HG03196 (cell line): ENCODE measurements at regions not wholly inside any gene's neighbourhood (a gene's known extent, or its start where the extent isn't known, plus 50 kb on each side); places are given as distances from the start of the nearest gene placed in this dataset.

Experiments used
- ATAC-seq: cut with Tn5 transposase; IDR thresholded peaks from one replicate; pipeline ENCODE4 v1.9.1; 2021; ENCODE audit not compliant: unreplicated experiment

DNA sequence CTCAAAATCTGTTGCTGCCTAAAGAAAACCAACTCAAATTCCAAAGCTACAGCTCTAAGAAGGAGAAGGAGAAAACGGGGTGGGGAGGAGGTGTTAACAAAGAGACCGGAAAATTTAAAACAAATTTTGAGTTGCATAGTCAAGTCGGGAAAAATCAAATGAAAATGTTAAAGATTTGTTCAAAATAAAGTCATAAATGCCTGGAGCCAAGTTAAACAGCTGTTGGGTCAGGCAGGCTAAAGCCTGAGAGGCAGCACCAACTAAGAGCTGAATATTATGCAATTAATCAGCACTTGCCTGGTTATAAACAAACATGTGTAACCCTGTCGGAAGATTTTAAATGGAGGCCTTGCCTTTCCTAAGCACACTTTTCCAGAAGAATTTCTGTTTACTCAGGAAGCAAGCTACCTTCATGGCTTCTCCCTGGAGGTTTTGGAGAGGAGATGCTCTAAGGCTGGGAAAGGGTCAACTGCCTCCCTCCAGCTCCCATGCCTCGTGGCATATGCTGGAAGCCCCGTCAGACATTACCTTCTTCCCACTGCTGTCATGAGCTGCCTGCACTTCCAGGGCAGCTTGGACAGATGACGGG lies 270.5 kb downstream of the DMRT2 start:
- ATAC-seq = no peak

DNA sequence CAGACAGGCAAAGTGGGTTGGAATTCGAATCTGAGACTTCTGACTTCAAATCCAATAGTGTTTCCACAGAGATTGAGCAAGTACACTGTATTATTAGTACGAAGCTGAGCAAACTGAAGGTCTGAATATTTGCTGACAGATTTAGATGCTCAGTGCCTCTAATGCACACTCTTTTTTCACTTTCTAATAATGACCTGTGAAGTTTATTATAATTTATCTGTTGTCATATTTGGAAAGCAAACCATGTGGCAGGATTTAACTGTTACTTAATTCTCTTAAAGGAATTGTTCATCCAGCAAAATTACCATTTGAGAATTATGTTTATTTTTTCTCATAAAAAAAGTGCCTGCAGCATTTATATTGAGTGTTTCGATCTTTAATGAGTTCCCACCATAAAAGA lies 277.3 kb downstream of the DMRT2 start:
- no peak for ATAC-seq

DNA sequence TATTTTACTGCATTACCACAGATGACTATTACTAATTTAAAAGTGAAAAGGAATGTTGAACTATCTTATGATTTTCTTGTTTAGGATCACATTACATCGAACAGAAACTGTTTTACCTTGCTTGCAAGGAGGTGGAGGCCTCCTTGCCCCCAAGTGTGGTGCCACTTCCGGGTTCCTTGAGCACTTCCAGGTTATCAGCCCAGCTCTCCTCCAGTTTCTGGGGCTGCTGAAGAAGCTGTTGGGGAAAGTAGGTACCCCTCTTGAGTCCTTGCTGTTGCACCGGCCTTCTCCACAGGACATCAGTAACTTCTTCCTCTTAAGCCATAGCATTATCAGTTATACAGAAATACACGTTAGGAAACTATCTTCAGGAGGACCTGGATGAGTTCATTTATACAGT lies 278.2 kb downstream of the DMRT2 start:
- ATAC-seq = no peak

DNA sequence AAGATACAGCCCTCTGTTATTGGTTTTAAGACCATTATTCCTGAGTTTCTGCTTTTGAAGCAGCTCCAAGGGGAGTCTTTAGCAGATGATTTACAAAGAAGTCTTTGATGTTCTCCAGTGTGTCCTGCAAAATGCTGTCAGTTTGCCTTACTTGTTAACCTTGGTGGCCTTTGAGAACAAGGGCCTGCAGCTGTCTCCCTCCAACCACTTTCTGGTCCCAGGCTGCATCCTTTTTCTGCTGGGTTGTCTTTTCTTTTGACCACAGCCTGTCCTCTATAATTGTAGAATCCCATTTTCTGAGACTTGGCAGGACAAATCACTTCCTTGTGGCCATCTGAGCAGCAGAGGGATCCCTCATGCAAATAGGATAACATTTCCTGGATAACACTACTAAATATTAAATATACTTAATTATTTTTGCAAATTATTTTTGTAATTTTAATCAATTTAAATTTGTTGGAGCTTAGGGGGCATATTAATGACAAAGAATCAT lies 281.4 kb downstream of the DMRT2 start:
- no peak for ATAC-seq

DNA sequence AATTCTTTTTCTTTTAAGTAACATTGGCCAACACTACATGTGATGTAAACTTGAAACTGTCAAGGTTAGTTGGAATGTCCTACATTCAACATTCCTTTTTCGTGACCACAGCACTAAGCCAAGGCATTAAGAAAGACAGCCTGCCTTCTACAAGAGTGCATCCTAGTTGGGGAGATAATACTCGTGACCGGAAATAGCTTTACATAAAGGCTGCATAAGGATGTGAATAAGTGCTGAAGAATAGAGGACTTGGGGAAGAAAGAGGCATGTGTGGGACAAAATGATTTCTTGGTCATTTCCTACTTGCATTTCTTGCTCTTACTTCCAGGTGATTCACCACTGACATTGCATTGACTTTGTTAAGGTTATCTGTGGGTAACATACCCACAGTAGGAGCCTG lies 282.0 kb downstream of the DMRT2 start:
- no peak for ATAC-seq

DNA sequence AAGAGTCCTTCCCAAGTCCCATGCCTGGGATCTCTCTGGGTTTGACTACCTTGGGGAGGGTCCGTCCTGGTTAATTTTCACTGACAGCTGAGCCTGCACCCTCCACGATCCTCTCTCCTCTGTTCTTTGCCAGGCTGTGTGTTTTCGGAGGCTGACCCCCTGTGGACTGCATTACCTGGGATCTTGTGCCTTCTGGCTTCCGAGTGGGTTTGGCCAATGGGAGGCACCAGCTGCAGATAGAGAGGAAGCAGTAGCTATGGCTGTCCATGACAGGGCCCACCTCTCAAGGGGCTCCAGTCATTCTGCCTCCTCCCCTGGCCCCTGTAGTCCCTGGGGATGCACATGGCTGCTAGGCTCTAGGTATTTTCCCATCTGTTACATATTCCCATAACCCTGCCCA lies 285.0 kb downstream of the DMRT2 start:
- no peak for ATAC-seq

DNA sequence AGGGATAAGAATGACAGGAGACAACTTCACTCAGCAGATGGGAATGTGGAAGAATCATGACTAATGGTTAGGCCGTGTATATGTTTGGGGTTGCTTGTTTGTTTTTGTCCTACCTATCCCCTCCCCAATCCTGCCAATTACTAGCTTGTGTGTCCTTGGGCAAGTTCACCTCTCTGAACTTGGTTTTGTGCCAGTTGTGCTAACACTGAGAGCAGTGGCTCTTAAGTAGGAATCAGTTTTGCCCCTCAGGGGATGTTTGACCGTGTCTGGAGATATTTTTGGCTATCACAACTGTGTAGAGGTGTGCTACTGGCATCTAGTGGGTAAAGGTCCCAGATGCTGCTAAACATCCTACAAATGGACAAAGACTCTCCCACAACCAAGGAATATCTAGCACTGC lies 287.0 kb downstream of the DMRT2 start:
- no peak for ATAC-seq

DNA sequence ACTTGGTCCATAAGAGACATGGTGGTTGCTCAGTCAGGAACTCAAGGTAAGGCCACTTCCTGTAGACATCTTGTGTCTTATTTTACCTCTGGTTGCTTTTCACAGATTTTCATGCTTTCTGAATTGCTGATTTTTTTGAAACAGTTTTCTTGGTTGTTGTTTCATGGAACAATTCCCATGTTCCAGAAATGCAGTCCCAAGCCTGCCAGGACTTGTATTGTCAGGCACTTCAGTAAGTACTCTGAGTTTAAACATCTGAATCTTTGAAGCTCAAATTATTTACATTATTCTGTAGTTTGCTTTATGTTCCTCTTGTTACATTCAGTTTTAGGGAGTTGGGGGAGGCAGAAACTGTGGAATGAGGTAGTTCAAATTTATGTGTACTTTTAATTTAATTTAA lies 290.2 kb downstream of the DMRT2 start:
- no peak for ATAC-seq

DNA sequence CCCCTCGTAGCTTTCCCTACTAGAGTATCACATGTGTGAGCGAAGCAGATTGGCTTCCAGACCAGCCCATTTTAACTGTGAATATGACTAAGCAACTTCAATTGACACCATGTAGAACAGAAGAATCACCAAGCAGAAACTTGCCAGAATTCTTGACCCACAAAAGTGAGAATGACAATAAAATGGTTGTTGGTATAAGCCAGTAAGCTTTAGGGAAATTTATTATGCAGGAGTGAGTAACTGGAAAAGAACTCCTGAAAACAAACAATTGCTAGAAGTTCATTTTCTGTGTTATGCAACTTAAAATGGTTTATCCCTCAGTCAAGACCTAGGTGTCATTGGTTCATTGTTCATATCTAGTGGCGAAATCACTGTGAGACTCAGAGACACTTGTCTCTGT lies 303.1 kb downstream of the DMRT2 start:
- no peak for ATAC-seq

DNA sequence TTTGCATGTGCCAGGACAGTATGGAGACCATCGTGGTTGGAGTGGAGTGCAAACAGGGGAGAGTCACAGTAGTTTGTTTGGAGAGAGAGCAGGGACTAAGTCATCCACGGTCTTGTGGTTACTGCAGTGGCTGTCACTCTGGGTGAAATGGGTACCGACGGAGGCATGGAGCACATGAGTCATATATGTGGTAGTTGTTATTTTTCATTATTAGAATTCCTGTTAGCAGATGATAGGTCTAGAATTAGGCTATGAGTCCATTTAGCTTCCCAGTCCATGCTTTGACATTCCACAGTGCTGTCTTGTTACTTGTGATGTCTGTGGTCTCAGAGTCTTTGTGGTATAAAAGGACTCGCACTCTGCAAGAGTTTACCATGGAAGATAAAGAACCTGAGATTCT lies 303.9 kb downstream of the DMRT2 start:
- no peak for ATAC-seq

DNA sequence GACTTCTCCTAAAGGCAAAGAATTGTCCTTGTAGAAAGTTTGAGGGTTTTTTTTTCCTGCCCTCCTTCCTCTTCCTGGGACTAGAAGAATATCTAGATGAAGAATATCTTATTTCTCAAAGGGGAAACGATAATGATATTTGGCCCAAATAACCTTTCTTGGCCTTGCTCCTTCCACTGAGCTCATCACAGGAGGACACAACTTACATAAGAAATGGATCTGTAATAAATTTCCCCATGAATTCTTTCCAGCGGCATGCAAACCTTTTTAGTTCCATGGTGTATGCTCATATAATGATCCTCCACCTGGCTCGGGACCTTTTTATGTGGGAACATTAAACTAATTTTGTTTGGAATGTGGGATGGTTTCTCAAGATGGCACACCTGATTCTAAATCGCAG lies 304.4 kb downstream of the DMRT2 start:
- no peak for ATAC-seq

DNA sequence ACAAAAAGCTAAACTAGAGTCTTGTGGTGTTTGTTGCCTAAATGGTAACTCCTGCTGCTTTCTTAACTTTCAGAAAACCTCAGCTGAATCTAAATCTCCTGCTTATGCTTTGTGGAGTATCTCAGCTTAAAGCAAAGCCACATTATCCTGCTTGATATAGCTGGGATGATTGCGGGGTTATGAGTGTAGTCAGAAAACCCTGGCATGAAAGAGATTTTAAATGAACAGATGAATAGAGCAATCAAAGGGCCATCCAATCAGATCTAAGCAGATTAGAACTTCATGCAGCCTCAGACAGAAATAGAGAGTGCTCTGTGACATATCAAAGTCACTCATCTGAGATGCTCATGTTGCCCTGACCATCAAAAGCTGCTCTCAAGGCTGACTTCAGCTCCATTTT lies 305.5 kb downstream of the DMRT2 start:
- no peak for ATAC-seq

DNA sequence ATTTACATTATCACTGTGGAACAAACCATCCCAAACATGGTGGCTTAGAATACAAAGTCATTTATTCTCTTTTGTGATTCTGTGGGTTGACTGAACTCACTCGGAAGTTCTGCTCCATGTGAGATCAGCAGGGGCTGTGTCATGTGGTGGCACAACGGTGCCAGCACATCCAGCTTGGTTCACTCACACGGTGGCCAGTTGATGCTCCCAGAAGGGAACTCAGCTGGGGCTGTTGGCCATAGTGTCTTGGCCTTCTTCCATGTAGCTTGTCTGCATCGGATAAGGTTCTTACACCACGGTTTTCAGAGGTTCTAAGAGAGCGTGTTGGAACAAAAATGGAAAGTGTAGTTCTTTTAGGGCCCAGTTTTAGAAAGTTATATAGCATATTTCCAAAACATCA lies 312.7 kb downstream of the DMRT2 start:
- no peak for ATAC-seq

DNA sequence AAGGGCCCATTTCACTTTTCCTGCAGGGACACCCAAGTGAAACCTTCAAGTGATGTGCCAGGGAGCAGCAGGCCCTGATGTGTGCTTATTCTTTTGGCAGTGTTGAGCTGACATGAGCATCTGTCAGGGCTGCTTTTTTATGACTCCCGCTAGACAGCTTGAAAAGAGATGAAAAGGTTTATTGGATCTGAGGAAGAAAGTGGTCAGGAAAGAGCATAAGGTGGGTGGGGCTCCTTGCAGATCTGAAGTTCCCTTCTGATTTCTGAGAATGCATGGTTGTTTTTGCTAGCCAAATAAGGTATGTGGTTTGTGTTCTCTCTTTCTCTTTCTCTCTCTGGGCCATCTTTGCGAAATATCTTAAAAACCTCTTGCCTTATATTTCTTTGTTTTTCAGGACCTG lies 316.1 kb downstream of the DMRT2 start:
- no peak for ATAC-seq

DNA sequence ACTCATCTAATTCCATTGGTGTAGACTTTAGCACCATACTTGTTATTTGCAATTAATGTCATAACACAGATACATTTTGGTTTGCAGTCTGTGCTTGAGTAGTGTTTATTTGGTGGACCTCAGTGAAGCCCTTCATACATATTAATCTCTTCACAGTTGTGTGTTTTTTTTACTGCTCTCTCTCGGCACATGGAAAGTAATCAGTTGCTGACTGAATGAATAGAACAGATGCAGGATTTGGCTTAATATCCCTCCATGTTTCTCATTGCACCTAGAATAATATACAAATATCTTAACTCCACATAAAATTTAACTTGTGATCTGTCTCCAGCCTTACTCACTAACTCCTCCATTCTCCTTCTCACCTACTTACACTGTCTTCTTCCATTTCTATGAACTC lies 319.1 kb downstream of the DMRT2 start:
- ATAC-seq = no peak

DNA sequence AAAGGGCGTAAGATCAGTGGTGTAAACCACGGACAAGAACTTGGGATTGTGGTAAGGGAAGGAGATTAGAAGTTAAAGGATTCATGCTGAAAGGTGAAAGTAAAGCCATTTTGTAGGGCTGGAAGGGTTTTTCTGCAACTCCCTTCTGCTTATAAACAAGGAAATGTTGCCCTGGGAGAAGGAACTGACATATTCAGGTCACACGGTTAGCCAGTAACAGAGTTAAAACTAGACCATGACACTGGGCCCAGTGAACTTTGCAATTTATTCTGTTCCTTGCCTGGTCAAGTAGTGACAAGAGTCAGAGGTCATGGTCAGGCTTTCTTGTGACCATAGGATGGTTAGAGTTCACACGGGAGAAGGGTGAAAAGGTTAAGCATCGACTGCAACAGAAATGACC lies 323.3 kb downstream of the DMRT2 start:
- ATAC-seq = no peak

DNA sequence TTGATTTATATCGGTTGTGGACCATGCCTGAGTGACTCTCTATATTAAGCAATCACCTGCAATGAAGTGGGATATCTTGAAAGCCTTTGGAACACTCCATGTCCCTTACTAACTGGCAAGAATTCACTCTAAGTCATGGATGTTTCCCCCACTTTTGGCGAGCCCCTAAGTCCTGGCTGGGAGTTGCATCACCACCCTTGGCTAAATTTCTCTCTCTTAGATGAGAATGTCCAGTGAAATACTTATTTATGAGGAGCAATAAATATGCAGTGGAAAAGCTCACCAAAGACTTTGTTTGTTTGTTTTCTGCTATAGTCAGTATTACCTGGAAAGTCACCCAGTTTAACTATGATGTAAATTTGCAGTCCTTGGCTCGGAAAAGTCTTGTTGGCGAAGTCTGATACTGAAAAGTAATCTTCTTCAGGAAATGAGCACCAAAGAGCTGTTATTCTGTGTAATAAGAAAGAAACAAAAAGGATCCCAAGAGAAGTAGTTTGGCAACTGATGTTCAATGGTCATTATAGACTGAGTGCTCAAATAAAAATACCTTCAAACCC lies 333.8 kb downstream of the DMRT2 start:
- ATAC-seq = no peak

DNA sequence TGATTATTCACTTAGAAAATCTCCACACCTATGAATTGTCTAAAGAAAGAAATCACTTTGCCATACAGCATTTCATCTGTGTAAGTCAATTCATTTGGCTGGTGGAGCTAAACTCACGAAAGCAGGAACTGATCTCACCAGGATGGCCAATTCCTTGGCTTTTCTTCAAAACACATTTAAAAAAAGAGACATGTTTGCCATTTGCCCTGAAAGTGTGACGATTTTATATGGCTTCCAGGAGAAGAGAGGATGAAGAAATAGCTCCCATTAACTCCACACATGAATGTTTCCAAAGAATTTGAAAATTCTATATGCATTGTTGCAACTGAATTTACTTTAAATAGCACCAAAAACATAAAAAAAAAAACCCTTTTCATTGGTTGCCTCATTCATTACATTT lies 334.7 kb downstream of the DMRT2 start:
- no peak for ATAC-seq

DNA sequence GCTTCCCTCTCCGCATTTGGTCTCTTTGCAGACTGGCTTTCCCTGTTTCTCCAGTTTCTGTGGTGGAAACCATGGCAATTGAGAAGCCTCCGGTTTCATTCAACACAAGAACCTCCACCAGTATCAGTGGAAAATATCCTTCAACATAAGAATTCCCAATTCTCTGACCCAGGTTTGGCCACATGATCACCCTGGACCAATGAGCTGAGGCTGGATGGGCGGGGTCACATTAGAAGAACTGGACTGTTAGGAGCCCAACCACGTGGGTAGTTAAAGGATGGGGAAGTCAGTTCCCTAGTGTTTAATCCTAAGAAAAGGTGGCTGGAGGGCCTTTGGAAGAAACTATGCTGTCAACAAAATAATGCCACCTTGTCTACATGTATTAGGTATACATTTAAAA lies 336.3 kb downstream of the DMRT2 start:
- ATAC-seq = no peak

DNA sequence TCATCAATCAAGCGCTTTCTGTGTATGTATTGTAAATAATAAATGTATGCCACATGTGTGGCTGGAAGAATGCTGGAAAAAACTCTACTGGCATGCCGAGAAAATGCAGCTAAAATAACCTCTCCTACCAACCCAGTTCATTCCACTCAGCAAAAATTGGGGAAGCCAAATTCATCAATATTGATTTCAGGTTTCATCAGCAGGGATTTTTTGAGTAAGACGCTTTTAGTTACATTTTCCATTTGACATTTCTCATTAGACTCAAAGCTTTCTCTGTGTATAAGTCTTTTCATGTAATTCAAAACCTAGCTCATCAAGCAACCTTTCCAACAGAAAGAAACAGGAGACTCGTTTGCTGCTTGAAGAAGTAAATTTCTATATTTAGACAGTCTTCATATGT lies 338.1 kb downstream of the DMRT2 start:
- ATAC-seq = no peak

DNA sequence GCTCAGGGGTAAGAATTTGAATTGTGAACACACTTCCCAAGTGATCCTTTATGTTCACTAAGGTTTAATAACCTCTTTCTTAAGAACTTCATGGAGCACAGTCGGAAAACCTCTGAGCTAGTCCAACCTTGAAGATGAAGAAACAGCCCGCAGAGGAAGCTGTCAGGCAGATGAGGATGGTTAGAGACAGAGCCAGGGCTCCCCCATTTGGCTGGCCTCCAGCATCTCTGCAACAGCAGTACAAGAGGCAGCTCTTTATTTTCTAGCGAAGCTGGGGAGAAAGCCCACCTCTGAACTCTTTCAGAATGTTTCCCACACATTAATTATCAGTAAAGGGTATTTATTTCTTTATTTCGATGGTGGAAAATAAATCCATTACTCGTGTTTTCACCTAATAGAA lies 350.8 kb downstream of the DMRT2 start:
- no peak for ATAC-seq

DNA sequence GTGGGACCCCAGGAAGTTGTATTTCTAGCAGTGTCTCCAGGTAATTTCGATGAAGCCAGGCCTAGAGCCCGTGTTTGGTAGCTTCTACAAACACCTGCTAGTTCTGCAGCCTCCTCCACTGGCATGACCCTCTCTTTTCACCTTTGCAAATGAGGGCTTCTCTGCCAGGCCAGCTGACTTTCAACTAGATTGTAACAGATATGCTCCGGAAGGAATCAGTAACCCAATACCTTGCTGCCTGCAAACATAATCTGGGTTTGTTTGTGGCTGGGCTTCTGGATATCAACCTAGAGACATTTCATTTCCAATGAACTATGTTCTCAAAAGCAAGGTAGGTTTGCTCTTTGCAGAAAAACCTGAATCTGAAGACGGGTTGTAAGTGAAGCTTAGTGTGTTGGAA lies 354.8 kb downstream of the DMRT2 start:
- no peak for ATAC-seq

DNA sequence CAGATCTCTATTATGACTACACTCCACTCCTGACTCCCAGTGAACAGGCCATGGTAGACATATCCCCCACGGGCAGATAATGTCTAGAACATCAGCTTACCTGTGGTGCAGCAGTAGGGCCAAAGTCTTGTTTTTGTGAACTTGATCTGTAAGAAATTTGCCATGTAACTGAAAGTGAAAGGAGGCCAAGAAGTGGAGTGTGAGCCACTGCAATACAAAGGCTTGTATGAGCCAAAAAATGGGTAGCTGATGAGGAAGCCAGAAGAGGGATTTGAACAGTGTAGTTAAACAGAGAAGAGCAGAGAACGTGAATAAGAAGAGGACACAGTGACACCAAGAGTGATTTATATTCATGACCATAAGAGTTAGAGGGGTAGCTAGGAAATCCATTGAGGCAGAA lies 361.7 kb downstream of the DMRT2 start:
- ATAC-seq = no peak
